GM12864 (cell line): ENCODE measurements at regions not wholly inside any gene's neighbourhood (a gene's known extent, or its start where the extent isn't known, plus 50 kb on each side); places are given as distances from the start of the nearest gene placed in this dataset.

Source experiments
- DNase-seq: peaks from one replicate; pipeline ENCODE4 v3.0.0-alpha.2; 2011; ENCODE audit warnings: low read depth
- H3K4me3 ChIP-seq: 2 replicates; pipeline ENCODE4 v1.5.1; 2011; ENCODE audit warnings: mild to moderate bottlenecking, low read depth, low read length, control low read depth
- CTCF ChIP-seq: IDR thresholded peaks from 2 replicates; pipeline ENCODE4 v1.5.1; 2011; ENCODE audit warnings: low read depth, mild to moderate bottlenecking, moderate library complexity, low read length, control low read depth, inconsistent platforms; ENCODE audit errors: missing control alignments

DNA sequence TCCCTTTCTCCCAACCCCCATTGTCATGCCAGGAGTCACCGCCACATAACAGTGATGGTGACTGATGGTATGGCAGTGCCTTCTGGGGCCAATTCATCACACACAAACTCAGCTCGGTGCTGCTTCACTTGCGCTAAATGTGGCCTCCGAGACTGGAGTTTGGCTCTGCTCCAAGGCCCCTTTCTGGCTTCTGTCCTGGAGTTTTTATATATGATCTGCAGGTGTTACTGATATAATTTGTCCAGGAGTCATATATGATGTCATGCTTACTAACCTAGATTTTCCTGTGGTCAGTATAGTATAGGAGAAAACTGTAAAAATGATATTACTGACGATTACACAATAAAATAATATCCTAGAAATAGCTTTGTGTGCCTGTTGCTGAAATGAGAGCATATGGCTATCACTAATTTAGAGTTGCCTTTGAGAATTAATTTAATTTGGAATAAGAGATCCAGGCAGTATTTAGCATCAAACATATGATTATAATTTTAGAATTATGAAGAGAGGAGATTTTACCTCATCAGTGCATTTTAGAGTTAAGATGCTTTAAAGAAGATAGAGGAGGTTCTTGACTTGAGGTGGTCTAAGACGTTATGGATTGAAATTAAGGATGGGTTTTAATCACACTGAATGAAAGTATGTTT is 334.1 kb upstream of the CD180 start:
- no peak for DNase-seq
- H3K4me3 ChIP-seq: no peak overlapping the region
- TF ChIP-seq CTCF: no peak

GRCh38 chr5:67528953-67529352 is 332.4 kb upstream of the CD180 start:
- no peak overlapping the region for H3K4me3 ChIP-seq
- no peak for DNase-seq
- TF ChIP-seq CTCF: no peak

GRCh38 chr5:67526793-67527192 is 330.2 kb upstream of the CD180 start:
- H3K4me3 ChIP-seq: no peak overlapping the region
- DNase-seq: no peak
- no peak for TF ChIP-seq CTCF

DNA sequence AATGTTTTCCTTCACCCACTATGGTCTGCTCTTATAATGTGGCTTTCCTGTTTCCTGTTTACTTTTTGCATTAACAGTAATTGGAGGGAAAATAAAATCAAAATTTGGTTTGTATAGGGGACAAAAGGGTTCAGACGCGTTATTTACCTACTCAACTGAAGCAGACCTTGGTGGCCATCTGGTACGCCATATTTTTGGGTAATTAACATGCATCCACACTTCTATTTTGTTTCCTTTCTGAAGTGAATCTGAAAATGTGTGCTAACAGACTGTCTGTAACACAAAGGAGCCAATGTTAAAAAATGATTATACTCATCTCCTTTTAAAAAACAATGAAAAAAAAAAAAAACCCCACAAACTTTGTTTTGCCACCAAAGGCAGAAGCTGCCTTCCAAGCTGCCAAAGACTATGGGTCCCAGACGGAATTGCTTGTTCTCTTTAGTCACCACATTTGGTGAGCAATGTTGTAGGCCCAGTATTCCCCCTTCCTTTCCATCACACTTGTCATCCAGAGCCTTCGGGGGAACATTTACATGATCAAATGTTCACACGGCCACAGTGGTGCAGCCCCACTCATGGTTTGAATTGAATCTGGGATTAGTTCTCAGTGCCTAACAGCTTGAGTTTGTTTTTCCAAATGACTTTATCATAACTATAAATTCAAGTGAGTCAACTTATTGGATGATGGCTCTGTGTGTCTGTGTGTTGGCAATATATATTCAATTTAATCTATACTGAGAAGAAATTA is 323.7 kb upstream of the CD180 start:
- no peak for TF ChIP-seq CTCF
- DNase-seq: no peak
- no peak overlapping the region for H3K4me3 ChIP-seq

DNA sequence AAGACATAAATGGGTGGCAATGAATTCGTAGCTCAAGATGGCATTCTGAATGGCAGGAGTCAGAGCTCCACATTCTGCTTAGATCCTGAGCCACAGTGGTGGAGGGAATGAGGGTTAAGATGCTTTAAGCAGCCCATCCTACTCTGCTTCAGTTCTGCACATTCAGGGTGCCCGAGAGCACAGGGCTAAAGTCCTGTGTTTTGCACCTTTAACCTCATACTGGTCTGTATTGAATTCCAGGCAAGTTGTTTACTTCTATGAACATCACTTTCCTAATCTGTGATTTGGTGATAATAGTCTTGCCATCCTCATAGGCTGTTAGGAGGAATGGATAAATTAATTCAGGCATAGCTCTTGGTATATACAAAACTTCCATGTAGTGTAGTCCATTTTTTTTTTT is 321.6 kb upstream of the CD180 start:
- H3K4me3 ChIP-seq: no peak overlapping the region
- no peak for DNase-seq
- TF ChIP-seq CTCF: no peak

DNA sequence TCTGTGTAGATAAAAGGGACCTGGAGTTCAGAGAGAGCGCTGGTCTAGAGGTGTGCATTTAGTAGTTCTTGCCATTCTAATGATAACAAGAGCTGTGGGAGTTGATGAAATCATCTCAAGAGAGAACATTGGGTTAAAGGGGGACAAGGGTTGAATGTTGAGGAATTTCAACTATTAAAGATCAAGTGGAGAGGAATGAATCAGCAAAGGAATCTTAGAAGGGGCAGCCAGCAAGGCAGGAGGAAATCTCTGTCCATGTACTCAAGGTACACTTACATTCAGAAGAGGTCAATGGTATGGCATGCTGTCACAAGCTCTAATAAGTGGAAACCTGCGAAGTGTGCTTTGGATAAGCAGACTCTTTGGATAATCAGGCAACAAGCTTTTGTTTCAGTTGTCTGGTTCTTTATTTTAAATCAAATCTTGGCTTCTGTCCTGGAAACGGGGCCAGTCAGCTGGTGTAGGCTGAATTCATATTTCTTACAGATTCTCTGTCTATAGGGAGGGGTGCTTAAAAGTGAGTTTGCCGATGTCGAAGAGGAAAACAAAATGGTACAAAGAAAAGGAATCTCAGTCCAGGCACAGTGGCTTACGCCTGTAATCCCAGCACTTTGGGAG is 320.5 kb upstream of the CD180 start:
- no peak for TF ChIP-seq CTCF
- no peak for DNase-seq
- no peak overlapping the region for H3K4me3 ChIP-seq
